ENCODE measurements at regions not wholly inside any gene's neighbourhood (a gene's known extent, or its start where the extent isn't known, plus 50 kb on each side); places are given as distances from the start of the nearest gene placed in this dataset.

DNA sequence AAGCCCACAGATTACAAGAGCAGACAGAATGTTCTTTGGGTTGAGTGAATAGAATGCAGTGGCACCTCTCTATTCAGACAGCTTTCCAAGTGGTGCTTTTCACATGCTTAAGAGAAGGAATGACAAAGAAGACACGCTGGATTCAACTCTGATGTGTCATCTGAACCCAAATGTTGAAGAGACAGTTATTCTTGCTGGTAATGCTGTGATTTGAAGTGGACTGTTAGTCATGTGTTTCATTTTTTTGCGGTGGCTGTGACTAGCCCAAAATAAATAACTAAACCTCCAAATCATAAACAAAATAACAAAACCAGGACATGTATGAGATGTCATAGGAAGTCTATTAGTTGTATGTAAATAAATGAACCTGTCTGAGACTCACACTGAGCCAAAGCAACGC lies 391.8 kb upstream of the PRICKLE1 start:
- TF ChIP-seq POLR2AphosphoS5 (IDR thresholded peaks at IDR 0.05; ENCODE audit: borderline replicate concordance, low read depth, low read length) (no peak), EZH2 (IDR thresholded peaks at IDR 0.05) (no peak), FOXP2 (optimal IDR thresholded peaks at IDR 0.05; ENCODE audit: control extremely low read depth, extremely low read length, insufficient read depth) (no peak)

Data from SK-N-MC (cell line).